Parathyroid adenoma (tissue), 2 donors: ENCODE measurements at regions not wholly inside any gene's neighbourhood (a gene's known extent, or its start where the extent isn't known, plus 50 kb on each side); places are given as distances from the start of the nearest gene placed in this dataset.

Experiments
- H2AFZ ChIP-seq: fragments of 300-600 bp; sonication (generic); one replicate; pipeline ENCODE4 v1.7.0; 2017; ENCODE audit warnings: antibody characterized with exemption, mild to moderate bottlenecking
- H3K27ac ChIP-seq: fragments of 300-600 bp; sonication (generic); one replicate; pipeline ENCODE4 v1.7.0; 2017
- H3K27me3 ChIP-seq: fragments of 300-600 bp; sonication (generic); one replicate; pipeline ENCODE4 v1.7.0; 2017; ENCODE audit warnings: low read length; ENCODE audit not compliant: control insufficient read depth, insufficient read depth
- H3K36me3 ChIP-seq: fragments of 300-600 bp; sonication (generic); one replicate; pipeline ENCODE4 v1.7.0; 2017; ENCODE audit warnings: low read length; ENCODE audit not compliant: control insufficient read depth, insufficient read depth
- H3K4me1 ChIP-seq: fragments of 300-600 bp; sonication (generic); one replicate; pipeline ENCODE4 v1.7.0; 2017; ENCODE audit warnings: control low read depth
- H3K4me2 ChIP-seq: fragments of 300-600 bp; sonication (generic); one replicate; pipeline ENCODE4 v1.7.0; 2017; ENCODE audit warnings: low read length
- H3K4me3 ChIP-seq: fragments of 300-600 bp; sonication (generic); one replicate; pipeline ENCODE4 v1.7.0; 2017; ENCODE audit warnings: low read depth, low read length
- H3K79me2 ChIP-seq: fragments of 300-600 bp; sonication (generic); one replicate; pipeline ENCODE4 v1.7.0; 2017; ENCODE audit warnings: control low read depth
- H3K9ac ChIP-seq: fragments of 300-600 bp; sonication (generic); one replicate; pipeline ENCODE4 v1.7.0; 2017; ENCODE audit warnings: mild to moderate bottlenecking
- H3K9me3 ChIP-seq: fragments of 300-600 bp; sonication (generic); one replicate; pipeline ENCODE4 v1.7.0; 2017; ENCODE audit warnings: low read length; ENCODE audit not compliant: control insufficient read depth
- CTCF ChIP-seq: fragments of 300-600 bp; sonication (generic); IDR thresholded peaks from one replicate; pipeline ENCODE4 v1.7.0; 2017; ENCODE audit warnings: antibody characterized with exemption, mild to moderate bottlenecking
- donor health status: primary hyperparathyroidism.

DNA sequence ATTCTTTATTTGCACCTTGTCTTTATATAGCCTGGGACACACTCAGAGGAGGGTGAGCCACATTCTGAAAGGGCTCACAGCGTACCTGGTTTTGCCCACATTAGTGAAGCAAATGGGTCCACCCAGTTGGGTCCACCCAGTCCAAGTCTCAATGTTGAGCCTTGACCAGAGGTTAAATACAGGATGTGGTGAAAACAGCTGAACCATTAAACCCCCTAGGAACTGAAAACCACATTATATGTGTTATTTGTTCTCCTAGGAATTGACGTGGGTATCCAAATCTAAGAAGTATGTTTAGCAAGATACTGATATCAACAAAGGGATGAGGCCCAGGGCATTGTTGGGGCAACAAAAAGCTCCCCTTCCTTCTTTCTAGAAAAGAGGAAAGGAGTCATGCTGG is 83.8 kb downstream of the SETD4 start:
- no peaks in the 10 kb centered on the region for H3K27me3 ChIP-seq
- no peak overlapping the region for H2AFZ ChIP-seq
- no peak overlapping the region for H3K27ac ChIP-seq
- no peaks in the 10 kb centered on the region for H3K4me1 ChIP-seq
- no peak for TF ChIP-seq CTCF
- H3K9me3 ChIP-seq, result no peaks in the 10 kb centered on the region
- no peak overlapping the region for H3K4me3 ChIP-seq
- no peak overlapping the region for H3K9ac ChIP-seq
- no peaks in the 10 kb centered on the region for H3K79me2 ChIP-seq
- no peak overlapping the region for H3K4me2 ChIP-seq
- no peaks in the 10 kb centered on the region for H3K36me3 ChIP-seq

- TF ChIP-seq CTCF, result no peak
- no peaks in the 10 kb centered on the region for H3K4me1 ChIP-seq
Measured at GRCh38 chr21:35974775-35975174, 85.6 kb downstream of the SETD4 start.

GRCh38 chr21:35971824-35972223 is 88.5 kb downstream of the SETD4 start:
- no peak for TF ChIP-seq CTCF
- no peak overlapping the region for H3K27ac ChIP-seq
- no peak overlapping the region for H2AFZ ChIP-seq
- no peaks in the 10 kb centered on the region for H3K36me3 ChIP-seq
- no peak overlapping the region for H3K9ac ChIP-seq
- H3K27me3 ChIP-seq, result no peaks in the 10 kb centered on the region
- no peak overlapping the region for H3K4me3 ChIP-seq
- no peaks in the 10 kb centered on the region for H3K4me1 ChIP-seq
- no peak overlapping the region for H3K4me2 ChIP-seq
- H3K9me3 ChIP-seq, result no peaks in the 10 kb centered on the region
- no peaks in the 10 kb centered on the region for H3K79me2 ChIP-seq

More at GRCh38 chr21:35974775-35975174, 85.6 kb downstream of the SETD4 start:
- H3K4me3 ChIP-seq, result no peak overlapping the region
- no peaks in the 10 kb centered on the region for H3K27me3 ChIP-seq
- H3K36me3 ChIP-seq, result no peaks in the 10 kb centered on the region
- no peak overlapping the region for H3K9ac ChIP-seq
- H3K27ac ChIP-seq, result no peak overlapping the region
- no peaks in the 10 kb centered on the region for H3K79me2 ChIP-seq
- no peaks in the 10 kb centered on the region for H3K9me3 ChIP-seq
- H3K4me2 ChIP-seq, result no peak overlapping the region
- no peak overlapping the region for H2AFZ ChIP-seq

- Histone ChIP-seq H3K27me3 (no peaks in the 10 kb centered on the region), H3K36me3 (no peaks in the 10 kb centered on the region), H2AFZ (no peak overlapping the region), H3K4me2 (no peak overlapping the region), H3K9me3 (no peaks in the 10 kb centered on the region), H3K9ac (no peak overlapping the region), H3K4me1 (no peaks in the 10 kb centered on the region), H3K79me2 (no peaks in the 10 kb centered on the region), H3K4me3 (no peak overlapping the region), H3K27ac (no peak overlapping the region)
- no peak for TF ChIP-seq CTCF
Measured at GRCh38 chr21:35969281-35969680, 91.0 kb downstream of the SETD4 start.

DNA sequence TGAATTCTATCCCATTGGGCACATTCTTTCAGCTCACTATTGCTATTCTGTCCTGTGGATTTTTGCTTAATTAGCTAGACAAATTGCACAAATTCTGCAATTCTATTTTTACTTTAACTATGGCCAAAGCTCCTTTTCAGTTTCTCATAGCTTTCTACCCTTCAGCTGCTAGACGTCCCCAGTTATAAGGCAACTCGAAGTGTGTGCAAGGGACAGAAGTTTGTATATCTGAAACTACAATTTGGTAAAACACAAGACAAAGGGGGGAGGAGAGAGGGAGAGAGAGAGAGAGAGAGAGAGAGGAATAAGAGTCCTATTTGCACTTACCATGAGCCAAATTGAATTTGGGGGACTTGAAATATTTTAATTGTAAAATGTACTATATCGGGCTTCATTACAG is 91.8 kb downstream of the SETD4 start:
- no peak for TF ChIP-seq CTCF

More for the DNA sequence above, 91.8 kb downstream of the SETD4 start:
- H3K27ac ChIP-seq, result no peak overlapping the region
- H3K36me3 ChIP-seq, result no peaks in the 10 kb centered on the region
- no peak overlapping the region for H3K4me3 ChIP-seq
- H3K27me3 ChIP-seq, result no peaks in the 10 kb centered on the region
- no peak overlapping the region for H3K9ac ChIP-seq
- H2AFZ ChIP-seq, result no peak overlapping the region
- no peak overlapping the region for H3K4me2 ChIP-seq
- no peaks in the 10 kb centered on the region for H3K79me2 ChIP-seq
- H3K4me1 ChIP-seq, result no peaks in the 10 kb centered on the region
- H3K9me3 ChIP-seq, result no peaks in the 10 kb centered on the region
